H1 (cell line): ENCODE measurements at regions not wholly inside any gene's neighbourhood (a gene's known extent, or its start where the extent isn't known, plus 50 kb on each side); places are given as distances from the start of the nearest gene placed in this dataset.

Experiments
- RBBP5 ChIP-seq: IDR thresholded peaks from 2 replicates; pipeline ENCODE4 v1.7.1; 2012; ENCODE audit warnings: low read depth, mild to moderate bottlenecking, inconsistent platforms, low read length, moderate library complexity, borderline replicate concordance

- no peak for TF ChIP-seq RBBP5
Observed at GRCh38 chr16:9261376-9261775, 169.9 kb downstream of the HAPSTR1 start (continued).
